Endothelial cell of umbilical vein (primary cell): ENCODE measurements at regions not wholly inside any gene's neighbourhood (a gene's known extent, or its start where the extent isn't known, plus 50 kb on each side); places are given as distances from the start of the nearest gene placed in this dataset.

Source experiments
- BruUV-seq: library from RNA; stranded (reverse); fragments of 400-500 nt; replicated peaks from 2 replicates; lab custom pipeline; 2021; lab: Mats Ljungman, UMichigan
- CTCF ChIA-PET: fragments of 300-600, 350-600 bp; sonication (Branson Sonifier 250); formaldehyde crosslinking; loops from one replicate; lab custom pipeline; 2021; ENCODE audit warnings: antibody characterized with exemption, inconsistent platforms; lab: Charles Lee
- POLR2A ChIA-PET: fragments of 300-600, 350-600 bp; sonication (Branson Sonifier 250); formaldehyde crosslinking; loops from one replicate; lab custom pipeline; 2021; ENCODE audit warnings: antibody characterized with exemption, inconsistent platforms; lab: Charles Lee
- DNase-seq: peaks from one replicate; pipeline ENCODE4 v3.0.0-alpha.2; 2011; ENCODE audit warnings: low read depth, low spot score
- FAIRE-seq: peaks from 2 replicates; lab custom pipeline; 2011; peaks lifted over from hg19 to GRCh38; lab: Jason Lieb, UNC
- H2AFZ ChIP-seq: 2 replicates; pipeline ENCODE4 v1.6.0; 2012; ENCODE audit warnings: low read depth, low read length, control low read depth, inconsistent platforms
- H3K27ac ChIP-seq: 2 replicates; pipeline ENCODE4 v1.5.1; 2011; ENCODE audit warnings: low read depth, mild to moderate bottlenecking, control low read depth, low read length, moderate library complexity; ENCODE audit not compliant: insufficient read depth
- H3K27me3 ChIP-seq, 2 experiments: 2 replicates each; pipeline versions ENCODE4 v1.6.0 to v1.6.1; 2011; ENCODE audit warnings: low read length in 2 of 2, mixed read lengths in 1 of 2; ENCODE audit not compliant: control insufficient read depth in 2 of 2, insufficient read depth in 2 of 2
- H3K36me3 ChIP-seq, 2 experiments: 2 replicates in 1 of 2; 3 replicates in 1 of 2; pipeline ENCODE4 v1.5.1; 2011; ENCODE audit warnings: low read length in 2 of 2, mild to moderate bottlenecking in 1 of 2, moderate library complexity in 1 of 2; ENCODE audit not compliant: control insufficient read depth in 2 of 2, insufficient read depth in 2 of 2; ENCODE audit errors: extremely low read depth in 1 of 2
- H3K4me1 ChIP-seq: 3 replicates; pipeline ENCODE4 v1.5.1; 2011; ENCODE audit warnings: mild to moderate bottlenecking, low read length; ENCODE audit not compliant: control insufficient read depth, insufficient read depth; ENCODE audit errors: extremely low read depth
- H3K4me2 ChIP-seq: 2 replicates; pipeline ENCODE4 v1.6.1; 2011; ENCODE audit warnings: low read length, control low read depth, mixed read lengths; ENCODE audit not compliant: insufficient read depth
- H3K4me3 ChIP-seq, 3 experiments: fragments of 200-600 bp in 1 of 3; sonication (generic), shearing (Covaris generic) in 1 of 3; replicated peaks in 1 of 3; 2 replicates each; pipeline ENCODE4 v1.5.1; 2011 to 2016; ENCODE audit warnings: control low read depth in 3 of 3, low read length in 3 of 3, mild to moderate bottlenecking in 2 of 3, inconsistent platforms in 1 of 3, low read depth in 1 of 3, moderate library complexity in 1 of 3; ENCODE audit not compliant: insufficient read depth in 1 of 3
- H3K79me2 ChIP-seq: 2 replicates; pipeline ENCODE4 v1.6.0; 2012; ENCODE audit warnings: low read length, inconsistent platforms; ENCODE audit not compliant: control insufficient read depth, insufficient read depth
- H3K9ac ChIP-seq: replicated peaks from 2 replicates; pipeline ENCODE3; 2011; ENCODE audit warnings: low read length, control low read depth; ENCODE audit not compliant: insufficient read depth; ENCODE audit errors: extremely low read depth
- H3K9me1 ChIP-seq: replicated peaks from 3 replicates; pipeline ENCODE4 v1.6.0; 2011; ENCODE audit warnings: mild to moderate bottlenecking, low read length; ENCODE audit not compliant: control insufficient read depth, insufficient read depth; ENCODE audit errors: extremely low read depth
- H3K9me3 ChIP-seq: replicated peaks from 2 replicates; pipeline ENCODE4 v1.5.1; 2012; ENCODE audit warnings: low read length, inconsistent platforms; ENCODE audit not compliant: control insufficient read depth, insufficient read depth
- H4K20me1 ChIP-seq: replicated peaks from 2 replicates; pipeline ENCODE3; 2011; ENCODE audit warnings: mild to moderate bottlenecking, low read length; ENCODE audit not compliant: control insufficient read depth, insufficient read depth; ENCODE audit errors: extremely low read depth
- EZH2 ChIP-seq: IDR thresholded peaks from 2 replicates; pipeline ENCODE4 v1.6.1; 2012; ENCODE audit warnings: borderline replicate concordance, low read depth, mild to moderate bottlenecking, moderate library complexity, low read length, inconsistent platforms; ENCODE audit not compliant: severe bottlenecking
- FOS ChIP-seq: IDR thresholded peaks from 2 replicates; pipeline ENCODE4 v1.6.1; 2011; ENCODE audit warnings: mild to moderate bottlenecking, low read length, moderate library complexity, borderline replicate concordance; ENCODE audit not compliant: insufficient read depth
- GATA2 ChIP-seq: IDR thresholded peaks from 2 replicates; pipeline ENCODE4 v1.7.0; 2011; ENCODE audit warnings: low read depth, mild to moderate bottlenecking, moderate library complexity, mixed read lengths, low read length; ENCODE audit not compliant: insufficient read length, insufficient read depth
- JUN ChIP-seq: IDR thresholded peaks from 2 replicates; pipeline ENCODE4 v1.6.1; 2011; ENCODE audit warnings: borderline replicate concordance, low read depth; ENCODE audit not compliant: insufficient read length, insufficient read depth
- MYC ChIP-seq: IDR thresholded peaks from one replicate; pipeline ENCODE4 v1.6.1; 2011; ENCODE audit warnings: mild to moderate bottlenecking, low read depth, low read length
- POLR2A ChIP-seq: IDR thresholded peaks from 2 replicates; pipeline ENCODE4 v1.6.1; 2012; ENCODE audit warnings: low read depth, mild to moderate bottlenecking, control low read depth, low read length
- POLR2AphosphoS5 ChIP-seq: IDR thresholded peaks from 2 replicates; pipeline ENCODE4 v1.6.1; 2012; ENCODE audit warnings: low read depth, mild to moderate bottlenecking, control low read depth, low read length, moderate library complexity; ENCODE audit not compliant: insufficient read depth
- dilution Hi-C: fragments of 300-500 bp; cut with MboI; formaldehyde crosslinking; loops from one replicate; pipeline ENCODE4 v1.15.0; 2019; ENCODE audit warnings: low sequenced_read_pairs; ENCODE audit not compliant: extremely low pct_ligation_motif_present
- intact Hi-C: fragments of 100-400 bp; cut with micrococcal nuclease; formaldehyde crosslinking; loops from one replicate; pipeline ENCODE4 v1.10.0; 2022
- TF ChIP-seq, protein P1 (sequence below), 2 donors: IDR thresholded peaks; 1 replicate in 1 of 2; 2 replicates in 1 of 2; pipeline ENCODE4 v1.5.1; 2011; ENCODE audit warnings: low read length in 2 of 2, mild to moderate bottlenecking in 2 of 2, moderate library complexity in 2 of 2, control low read depth in 1 of 2, inconsistent platforms in 1 of 2, low read depth in 1 of 2; ENCODE audit not compliant: insufficient read depth in 1 of 2; ENCODE audit errors: extremely low read depth in 1 of 2
- TF ChIP-seq, protein P2 (sequence below): IDR thresholded peaks from 2 replicates; pipeline ENCODE4 v1.6.1; 2011; ENCODE audit not compliant: insufficient read depth, insufficient read length

- Histone ChIP-seq H3K9ac (peak overlapping the region; percentile 1), H4K20me1 (no peaks in the 10 kb centered on the region), H3K9me1 (no peaks in the 10 kb centered on the region), H3K27ac (peak overlapping the region; percentile 74), H2AFZ (no peak overlapping the region), H3K27me3 (no peaks in the 10 kb centered on the region), H3K4me1 (peaks cover 77% of the 10 kb centered on the region), H3K36me3 (peaks cover 4 to 11% of the 10 kb centered on the region in 2 experiments), H3K79me2 (peaks cover 75% of the 10 kb centered on the region), H3K9me3 (no peaks in the 10 kb centered on the region), H3K4me2 (peak overlapping the region; percentile 44), H3K4me3 (no peak overlapping the region)
- dilution Hi-C loops = no loop called here
- BruUV-seq = no TSS peak
- intact Hi-C loops = loop anchor here (5.0 kb wide), 1 partner anchor 361 kb away; no protein-coding TSS in a partner anchor
- peak; percentile 81 for FAIRE-seq
- POLR2A ChIA-PET = interaction anchor here (0.6 kb wide), 1 partner anchor 326 kb away, joined by 3 read pairs; no protein-coding TSS in a partner anchor
- CTCF ChIA-PET = interaction anchor here (0.6 to 8.3 kb wide), 6 partner anchors 13 to 332 kb away, joined by 3 to 60 read pairs (median 4); no protein-coding TSS in a partner anchor
- no peak for DNase-seq
- TF ChIP-seq, protein P1, sequence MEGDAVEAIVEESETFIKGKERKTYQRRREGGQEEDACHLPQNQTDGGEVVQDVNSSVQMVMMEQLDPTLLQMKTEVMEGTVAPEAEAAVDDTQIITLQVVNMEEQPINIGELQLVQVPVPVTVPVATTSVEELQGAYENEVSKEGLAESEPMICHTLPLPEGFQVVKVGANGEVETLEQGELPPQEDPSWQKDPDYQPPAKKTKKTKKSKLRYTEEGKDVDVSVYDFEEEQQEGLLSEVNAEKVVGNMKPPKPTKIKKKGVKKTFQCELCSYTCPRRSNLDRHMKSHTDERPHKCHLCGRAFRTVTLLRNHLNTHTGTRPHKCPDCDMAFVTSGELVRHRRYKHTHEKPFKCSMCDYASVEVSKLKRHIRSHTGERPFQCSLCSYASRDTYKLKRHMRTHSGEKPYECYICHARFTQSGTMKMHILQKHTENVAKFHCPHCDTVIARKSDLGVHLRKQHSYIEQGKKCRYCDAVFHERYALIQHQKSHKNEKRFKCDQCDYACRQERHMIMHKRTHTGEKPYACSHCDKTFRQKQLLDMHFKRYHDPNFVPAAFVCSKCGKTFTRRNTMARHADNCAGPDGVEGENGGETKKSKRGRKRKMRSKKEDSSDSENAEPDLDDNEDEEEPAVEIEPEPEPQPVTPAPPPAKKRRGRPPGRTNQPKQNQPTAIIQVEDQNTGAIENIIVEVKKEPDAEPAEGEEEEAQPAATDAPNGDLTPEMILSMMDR (IDR thresholded peaks at IDR 0.05; ENCODE audit: extremely low read depth in 1 of 2, insufficient read depth in 1 of 2, low read depth in 1 of 2, low read length in 2 of 2) = no peak
- TF ChIP-seq POLR2A = peak; percentile 41
- TF ChIP-seq, protein P2, sequence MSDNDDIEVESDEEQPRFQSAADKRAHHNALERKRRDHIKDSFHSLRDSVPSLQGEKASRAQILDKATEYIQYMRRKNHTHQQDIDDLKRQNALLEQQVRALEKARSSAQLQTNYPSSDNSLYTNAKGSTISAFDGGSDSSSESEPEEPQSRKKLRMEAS = no peak
- no peak for TF ChIP-seq FOS
- no peak for TF ChIP-seq EZH2
- no peak for TF ChIP-seq JUN
- TF ChIP-seq GATA2 = no peak
- TF ChIP-seq POLR2AphosphoS5 = peak; percentile 4
- TF ChIP-seq MYC = no peak
These were observed 91.2 kb downstream of the RFLNA start for GRCh38 chr12:124386059-124386458.
